OCI-LY3 (cell line): ENCODE measurements at regions not wholly inside any gene's neighbourhood (a gene's known extent, or its start where the extent isn't known, plus 50 kb on each side); places are given as distances from the start of the nearest gene placed in this dataset.

Experiments
- CTCF ChIP-seq: fragments of 200-600, 300-600 bp; sonication (generic); IDR thresholded peaks from 2 replicates; pipeline ENCODE4 v1.5.1; 2014; ENCODE audit warnings: antibody characterized with exemption, low read length, low read depth
- EZH2phosphoT487 ChIP-seq: fragments of 200-600 bp; shearing (Covaris generic); IDR thresholded peaks from 2 replicates; pipeline ENCODE4 v1.6.1; 2018; ENCODE audit warnings: antibody characterized with exemption, mixed run types, low read depth

DNA sequence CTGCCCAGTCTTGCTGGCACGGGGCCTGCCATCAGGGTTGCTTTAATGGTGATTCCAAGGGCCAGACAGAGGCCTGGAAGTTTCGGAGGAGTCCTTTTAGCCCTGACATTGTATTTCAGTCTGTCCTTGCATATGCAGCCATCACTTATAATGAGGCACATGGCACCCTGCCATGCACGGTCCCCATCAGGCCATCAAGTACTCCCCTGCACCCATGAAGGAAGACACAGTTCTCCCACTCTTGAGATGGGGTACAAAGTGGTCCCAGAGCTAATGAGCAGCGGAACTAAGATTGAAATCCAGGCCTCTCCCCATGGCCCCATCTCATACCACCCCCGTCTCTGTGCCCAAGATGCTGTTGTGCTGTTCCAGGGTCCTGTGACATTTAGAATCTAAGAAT, 596.6 kb downstream of the PTPRU start:
- TF ChIP-seq CTCF, result no peak
- no peak for TF ChIP-seq EZH2phosphoT487
